Hepatocyte (in vitro differentiated cells): ENCODE measurements at regions not wholly inside any gene's neighbourhood (a gene's known extent, or its start where the extent isn't known, plus 50 kb on each side); places are given as distances from the start of the nearest gene placed in this dataset.

ENCODE experiments used
- CTCF ChIP-seq: fragments of 200-600 bp; sonication (generic); IDR thresholded peaks from 2 replicates; pipeline ENCODE4 v1.5.1; 2016; ENCODE audit warnings: antibody characterized with exemption, mild to moderate bottlenecking; ENCODE audit not compliant: poor library complexity
- EZH2 ChIP-seq: fragments of 200-600 bp; sonication (generic); IDR thresholded peaks from 2 replicates; pipeline ENCODE4 v1.6.1; 2016; ENCODE audit warnings: antibody characterized with exemption, mild to moderate bottlenecking, borderline replicate concordance
- EZH2phosphoT487 ChIP-seq: fragments of 200-600 bp; sonication (generic); IDR thresholded peaks from one replicate; pipeline ENCODE4 v1.6.1; 2018; ENCODE audit warnings: antibody characterized with exemption, mild to moderate bottlenecking, low read depth, moderate library complexity; ENCODE audit not compliant: unreplicated experiment, severe bottlenecking

GRCh38 chr9:126088336-126088735, 238.3 kb upstream of the MVB12B start:
- TF ChIP-seq CTCF, result no peak
- TF ChIP-seq EZH2phosphoT487, result no peak
- no peak for TF ChIP-seq EZH2
